HG03520 (cell line): ENCODE measurements at regions not wholly inside any gene's neighbourhood (a gene's known extent, or its start where the extent isn't known, plus 50 kb on each side); places are given as distances from the start of the nearest gene placed in this dataset.
"Not testable (repeated sequence)": the region's sequence is repeated elsewhere in the genome, so short reads cannot be mapped to it uniquely, and the experiment has no call there.

Experiments
- ATAC-seq: cut with Tn5 transposase; IDR thresholded peaks from one replicate; pipeline ENCODE4 v1.9.1; 2021; ENCODE audit warnings: mild to moderate bottlenecking, moderate library complexity; ENCODE audit not compliant: unreplicated experiment

DNA sequence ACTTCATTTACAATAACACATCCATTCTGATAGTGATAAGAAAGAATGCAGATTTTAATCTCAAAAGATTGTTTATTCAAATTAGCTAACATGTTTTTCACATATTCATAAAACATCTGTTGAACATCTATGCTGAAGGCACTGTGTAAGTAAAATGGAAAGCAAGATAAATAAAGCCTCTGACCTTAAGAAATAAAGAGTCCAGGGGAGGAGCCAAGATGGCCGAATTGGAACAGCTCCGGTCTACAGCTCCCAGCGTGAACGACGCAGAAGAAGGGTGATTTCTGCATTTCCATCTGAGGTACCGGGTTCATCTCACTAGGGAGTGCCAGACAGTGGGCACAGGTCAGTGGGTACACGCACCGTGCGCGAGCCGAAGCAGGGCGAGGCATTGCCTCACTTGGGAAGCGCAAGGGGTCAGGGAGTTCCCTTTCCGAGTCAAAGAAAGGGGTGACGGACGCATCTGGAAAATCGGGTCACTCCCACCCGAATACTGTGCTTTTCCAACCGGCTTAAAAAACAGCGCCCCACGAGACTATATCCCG is 336.5 kb downstream of the CETN3 start:
- ATAC-seq = not testable (repeated sequence)

GRCh38 chr5:90071656-90072055 is 337.9 kb downstream of the CETN3 start:
- ATAC-seq = no peak

DNA sequence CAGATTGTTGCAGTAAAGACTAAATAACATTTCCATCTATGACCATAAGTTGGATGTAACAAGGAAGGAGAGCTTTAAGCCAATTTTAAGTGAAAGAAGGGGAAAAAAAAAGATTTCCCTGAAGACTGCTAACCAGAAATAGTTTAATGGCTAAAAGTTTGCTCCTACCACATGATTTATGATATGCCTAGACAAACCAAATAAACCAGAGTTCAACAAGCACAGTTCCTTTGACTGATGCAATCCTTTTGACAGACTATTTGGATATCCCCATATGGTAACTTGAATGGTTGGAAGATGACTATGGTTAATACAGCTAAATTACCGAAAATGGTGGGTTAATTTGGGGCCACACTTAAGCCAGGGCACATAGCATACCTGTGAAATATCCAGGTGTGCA is 338.5 kb downstream of the CETN3 start:
- ATAC-seq = no peak

- no peak for ATAC-seq
Observed at GRCh38 chr5:90066920-90067319, 342.6 kb downstream of the CETN3 start.

GRCh38 chr5:90056911-90057705 is 352.4 kb downstream of the CETN3 start:
- no peak for ATAC-seq

- ATAC-seq = no peak
Observed at GRCh38 chr5:90055831-90056328, 353.7 kb downstream of the CETN3 start.

DNA sequence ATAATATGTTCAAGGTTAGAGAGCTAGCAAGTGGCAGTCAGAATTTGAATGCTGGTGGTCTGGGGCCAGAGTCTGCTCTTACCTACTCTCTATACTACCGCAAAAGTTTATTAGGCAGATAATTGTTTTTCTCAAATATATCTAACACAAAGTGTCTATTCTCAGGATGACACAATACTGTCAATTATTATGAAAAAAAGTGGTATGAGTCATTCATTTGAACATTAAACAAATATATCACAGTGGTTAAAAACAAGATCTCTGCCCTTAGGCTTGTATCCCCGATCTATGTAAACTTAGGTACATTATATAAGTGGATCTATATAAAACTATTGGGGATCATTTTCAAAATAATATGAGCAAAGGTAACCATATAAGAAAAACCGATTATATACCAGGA is 354.9 kb downstream of the CETN3 start:
- no peak for ATAC-seq

GRCh38 chr5:90051756-90052155 is 357.8 kb downstream of the CETN3 start:
- ATAC-seq = no peak

GRCh38 chr5:90050103-90050502 is 359.5 kb downstream of the CETN3 start:
- ATAC-seq = no peak

GRCh38 chr5:90047113-90047512 is 362.4 kb downstream of the CETN3 start:
- ATAC-seq = no peak

- not testable (repeated sequence) for ATAC-seq
Observed at GRCh38 chr5:90040082-90040481, 369.5 kb downstream of the CETN3 start.

DNA sequence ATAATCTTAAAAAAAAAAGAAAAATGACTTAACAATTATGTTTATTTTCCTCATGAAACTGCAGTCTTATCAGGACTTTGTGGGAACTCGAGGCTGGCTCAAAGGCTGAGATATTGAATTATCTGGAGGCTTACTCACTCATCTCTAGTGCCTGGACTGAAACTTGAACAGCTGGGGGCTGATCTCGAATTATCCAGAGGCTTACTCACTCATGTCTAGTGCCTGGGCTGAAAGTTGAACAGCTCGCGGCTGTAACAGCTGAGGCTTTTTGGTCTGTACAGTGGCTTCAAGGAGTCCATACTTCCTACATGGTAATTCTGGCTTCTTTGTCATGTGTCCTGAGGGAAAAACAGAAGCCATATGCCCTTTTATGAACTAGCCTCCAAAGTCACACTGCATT is 371.9 kb downstream of the CETN3 start:
- no peak for ATAC-seq

DNA sequence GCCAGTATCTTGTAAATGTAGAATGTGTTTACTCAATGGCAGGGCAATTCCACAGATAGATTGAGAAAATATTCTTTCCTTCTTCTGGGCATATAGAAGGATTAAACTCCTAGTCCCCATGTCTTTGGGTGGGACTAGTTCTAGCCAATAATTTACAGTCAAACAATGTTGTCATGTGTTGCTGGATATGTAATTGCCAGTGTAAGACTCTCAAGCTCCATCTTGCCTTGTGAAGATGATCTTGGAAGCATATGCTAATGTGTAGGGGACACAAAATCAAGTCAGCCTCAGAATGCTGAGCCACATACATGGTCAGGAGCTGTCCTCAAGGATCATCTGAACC is 386.9 kb downstream of the CETN3 start:
- no peak for ATAC-seq

DNA sequence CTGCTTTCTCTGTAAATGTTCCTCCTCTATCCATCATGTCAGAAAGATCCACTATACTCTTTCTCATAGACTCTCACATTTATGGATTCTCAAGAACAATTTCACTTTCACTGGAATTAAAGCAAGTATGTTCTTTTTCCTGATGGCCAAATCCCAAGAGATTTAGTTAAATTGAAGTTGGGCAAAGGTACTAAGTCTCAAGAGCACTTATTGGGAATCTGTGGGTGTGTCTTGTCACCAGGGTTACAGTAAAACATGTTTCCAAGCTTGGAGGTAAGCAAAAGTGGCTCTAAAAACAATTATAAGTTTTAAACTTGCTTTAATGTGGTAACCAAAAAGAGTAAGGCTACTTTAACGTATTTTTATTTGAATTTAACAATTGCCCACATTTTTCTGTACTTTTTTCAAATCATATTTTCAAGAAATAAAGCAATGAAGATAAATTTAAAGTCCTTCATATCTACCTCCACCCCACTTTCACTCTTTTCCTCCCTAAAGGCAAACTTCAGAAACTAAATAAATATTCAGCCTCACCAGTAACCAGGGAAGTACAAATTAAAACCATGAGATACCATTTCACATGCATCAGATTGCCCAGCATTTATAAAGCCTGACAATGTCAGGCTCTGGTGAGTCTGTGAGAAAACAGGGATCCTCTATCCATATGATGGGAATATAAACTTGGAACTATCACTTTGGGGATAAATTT is 387.4 kb downstream of the CETN3 start:
- ATAC-seq = no peak

GRCh38 chr5:90020575-90021538 is 388.7 kb downstream of the CETN3 start:
- peak; percentile 91 for ATAC-seq

DNA sequence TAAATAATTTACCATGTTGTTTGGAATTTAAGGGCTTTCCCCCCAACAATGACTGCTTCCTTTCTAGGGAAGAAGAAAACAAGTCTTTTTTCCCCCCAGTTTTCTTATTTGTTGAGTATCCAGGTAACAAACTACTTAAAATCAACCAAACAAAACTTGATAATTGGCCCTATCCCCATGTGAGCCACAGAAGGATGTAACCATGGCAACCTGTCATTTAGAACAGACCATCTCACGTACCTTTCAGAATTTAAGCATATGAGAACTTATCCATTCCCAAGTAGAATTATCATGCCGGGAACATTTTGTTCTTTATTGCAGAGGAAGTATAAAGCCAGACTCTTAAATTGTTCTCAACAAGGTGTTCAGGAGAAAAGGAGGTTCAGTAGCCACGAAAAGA is 392.3 kb downstream of the CETN3 start:
- ATAC-seq = no peak

DNA sequence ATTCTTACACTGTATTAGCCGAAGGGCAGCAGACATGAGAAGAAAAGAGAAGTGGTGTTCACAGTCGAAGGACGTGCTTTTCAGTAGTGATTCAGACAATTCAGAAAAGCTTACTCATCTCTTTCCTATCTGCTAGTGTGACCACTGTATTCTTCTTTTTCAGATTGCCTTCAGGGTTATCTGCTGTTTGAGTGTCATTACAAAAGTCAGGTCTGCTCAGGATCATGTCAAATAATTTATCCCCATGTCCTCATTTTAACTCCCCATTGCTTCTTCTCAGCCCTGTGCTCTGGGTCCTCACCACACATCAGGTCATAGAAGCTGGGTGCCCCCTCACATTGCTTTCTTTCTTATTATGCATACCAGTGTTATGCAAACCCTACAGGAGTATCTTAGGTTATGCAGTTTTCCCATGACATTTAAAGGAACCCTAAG is 394.0 kb downstream of the CETN3 start:
- peak; percentile 88 for ATAC-seq

DNA sequence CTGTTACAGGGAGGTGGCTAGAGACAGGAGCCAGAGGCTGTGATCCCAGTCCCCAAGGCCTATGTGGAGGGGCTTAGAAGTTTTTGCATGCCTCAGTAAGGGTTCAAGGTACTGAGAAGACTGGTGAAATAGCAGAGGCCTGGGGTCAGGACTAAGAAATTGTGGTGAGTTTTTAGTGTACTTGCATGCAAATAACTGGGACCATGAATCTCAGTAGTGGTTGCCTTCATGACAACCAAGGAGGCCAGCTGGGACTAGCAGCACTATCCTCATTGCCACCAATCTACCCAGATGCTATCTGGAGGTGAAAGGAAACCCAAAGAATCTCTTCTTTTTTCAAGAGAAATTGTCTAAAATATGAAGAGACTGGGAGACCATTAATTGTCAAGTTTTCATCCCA is 395.1 kb downstream of the CETN3 start:
- ATAC-seq = peak; percentile 78

DNA sequence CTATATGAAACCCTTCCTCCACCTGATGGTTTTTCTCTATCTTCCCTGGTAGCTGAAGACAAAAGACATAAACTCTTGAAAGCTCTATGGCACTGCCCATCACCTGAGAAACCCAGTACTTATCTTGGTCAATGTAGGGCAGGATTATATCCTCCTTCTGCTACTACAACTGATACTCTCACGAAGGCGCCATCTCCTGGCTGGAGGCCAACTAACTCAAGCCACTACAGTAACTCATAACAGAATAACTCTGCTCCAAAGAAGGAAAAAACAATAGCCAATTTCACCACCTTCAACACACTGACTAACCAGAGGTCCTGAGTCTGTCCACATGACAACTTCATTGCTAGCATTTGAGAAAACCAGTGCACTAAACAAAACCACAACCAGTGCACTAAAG is 409.2 kb downstream of the CETN3 start:
- ATAC-seq = no peak

DNA sequence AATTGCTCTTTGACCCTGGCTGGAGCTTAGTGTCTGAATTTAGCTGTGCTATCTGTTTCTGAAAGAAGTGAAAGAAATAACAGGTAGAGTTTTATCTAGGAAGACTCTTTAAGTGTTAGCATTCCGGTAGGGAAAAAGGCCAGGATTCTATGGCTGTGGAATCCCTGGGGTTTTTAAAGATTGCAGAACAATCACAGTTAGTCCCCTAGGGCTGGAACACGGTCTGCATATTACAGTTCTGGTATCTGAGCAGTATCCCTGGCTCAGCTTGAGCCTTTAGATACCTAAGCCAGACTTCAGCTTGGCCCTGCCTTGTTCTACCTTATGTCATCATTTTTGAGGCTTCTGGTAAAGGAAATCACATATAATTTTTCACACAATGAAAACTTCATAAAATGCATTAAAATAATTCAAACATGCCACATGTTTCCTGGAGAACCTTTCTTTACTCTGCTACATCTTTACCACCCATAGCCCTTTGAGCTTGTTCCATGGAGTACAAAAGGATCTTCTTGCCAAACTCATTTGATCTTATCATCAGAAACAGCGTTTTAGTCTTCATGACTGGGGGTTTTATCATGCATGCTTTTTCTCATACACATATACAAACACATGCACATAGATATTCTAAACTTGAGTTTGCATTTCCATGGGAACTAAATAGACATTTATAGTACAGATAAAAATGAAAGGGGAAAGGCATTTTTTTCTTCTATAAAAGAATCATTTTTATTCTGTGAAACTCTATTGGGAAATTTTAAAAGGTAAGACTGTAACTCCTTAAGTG is 410.8 kb downstream of the CETN3 start:
- no peak for ATAC-seq
